ENCODE measurements at regions not wholly inside any gene's neighbourhood (a gene's known extent, or its start where the extent isn't known, plus 50 kb on each side); places are given as distances from the start of the nearest gene placed in this dataset.
"Not testable (repeated sequence)": the region's sequence is repeated elsewhere in the genome, so short reads cannot be mapped to it uniquely, and the experiment has no call there.

GRCh38 chr20:6411651-6412050, 288.8 kb upstream of the FERMT1 start:
- no peak for DNase-seq

- DNase-seq = no peak
Measured at GRCh38 chr20:6410721-6411120, 287.9 kb upstream of the FERMT1 start.

- no peak for DNase-seq
Measured at GRCh38 chr20:6407163-6407562, 284.3 kb upstream of the FERMT1 start.

GRCh38 chr20:6401893-6402557, 279.2 kb upstream of the FERMT1 start:
- DNase-seq = no peak

GRCh38 chr20:6397115-6397514, 274.3 kb upstream of the FERMT1 start:
- DNase-seq = no peak

- peak; percentile 85 for DNase-seq
Measured at GRCh38 chr20:6395695-6396094, 272.9 kb upstream of the FERMT1 start.

- DNase-seq = no peak
Measured at GRCh38 chr20:6388671-6389197, 265.9 kb upstream of the FERMT1 start.

- DNase-seq = no peak
Measured at GRCh38 chr20:6384956-6385486, 262.2 kb upstream of the FERMT1 start.

GRCh38 chr20:6384380-6384779, 261.6 kb upstream of the FERMT1 start:
- DNase-seq = no peak

- no peak for DNase-seq
Measured at GRCh38 chr20:6381887-6382286, 259.1 kb upstream of the FERMT1 start.

GRCh38 chr20:6362245-6362644, 239.4 kb upstream of the FERMT1 start:
- DNase-seq = no peak

GRCh38 chr20:6360766-6361165, 237.9 kb upstream of the FERMT1 start:
- no peak for DNase-seq

- DNase-seq = no peak
Measured at GRCh38 chr20:6355754-6356451, 233.1 kb upstream of the FERMT1 start.

- no peak for DNase-seq
Measured at GRCh38 chr20:6348908-6349307, 226.1 kb upstream of the FERMT1 start.

- DNase-seq = peak; percentile 6
Measured at GRCh38 chr20:6347916-6348315, 225.1 kb upstream of the FERMT1 start.

GRCh38 chr20:6341491-6341890, 218.7 kb upstream of the FERMT1 start:
- no peak for DNase-seq

- DNase-seq = no peak
Measured at GRCh38 chr20:6339176-6339575, 216.3 kb upstream of the FERMT1 start.

- DNase-seq = no peak
Measured at GRCh38 chr20:6333110-6333509, 210.3 kb upstream of the FERMT1 start.

- not testable (repeated sequence) for DNase-seq
Measured at GRCh38 chr20:6321235-6321634, 198.4 kb upstream of the FERMT1 start.

- no peak for DNase-seq
Measured at GRCh38 chr20:6311841-6312655, 189.2 kb upstream of the FERMT1 start.

- DNase-seq = no peak
Measured at GRCh38 chr20:6311097-6311496, 188.3 kb upstream of the FERMT1 start.

- no peak for DNase-seq
Measured at GRCh38 chr20:6305536-6305935, 182.7 kb upstream of the FERMT1 start.

- no peak for DNase-seq
Measured at GRCh38 chr20:6302041-6302440, 179.2 kb upstream of the FERMT1 start.

All from COR-L47 (cell line).